Peyer's patch (tissue), 4 donors: ENCODE measurements at regions not wholly inside any gene's neighbourhood (a gene's known extent, or its start where the extent isn't known, plus 50 kb on each side); places are given as distances from the start of the nearest gene placed in this dataset.
"Not testable (repeated sequence)": the region's sequence is repeated elsewhere in the genome, so short reads cannot be mapped to it uniquely, and the experiment has no call there.

Experiments used
- DNase-seq, 3 donors: peaks; one replicate each; pipeline ENCODE4 v3.0.0-alpha.2; 2017 to 2019
- H3K27ac ChIP-seq, 4 donors: fragments of 200-600 bp; sonication (generic); one replicate each; pipeline ENCODE4 v1.5.1; 2016 to 2019
- H3K27me3 ChIP-seq, 2 donors: fragments of 200-600 bp; sonication (generic); one replicate each; pipeline ENCODE4 v1.5.1; 2019
- H3K36me3 ChIP-seq, 3 donors: fragments of 200-600 bp; sonication (generic); one replicate each; pipeline ENCODE4 v1.5.1; 2016 to 2019
- H3K4me1 ChIP-seq, 4 donors: fragments of 200-600 bp; sonication (generic); one replicate each; pipeline ENCODE4 v1.5.1; 2016 to 2019
- H3K4me3 ChIP-seq, 4 donors: fragments of 200-600 bp; sonication (generic); 1 replicate in 3 of 4; 2 replicates in 1 of 4; pipeline ENCODE4 v1.5.1; 2016 to 2019; ENCODE audit warnings: mild to moderate bottlenecking in 1 of 4
- H3K9me3 ChIP-seq, 4 donors: fragments of 200-600 bp; sonication (generic); one replicate each; pipeline ENCODE4 v1.5.1; 2016 to 2019; ENCODE audit warnings: mild to moderate bottlenecking in 1 of 4
- POLR2A ChIP-seq, 2 donors: fragments of 450-650 bp; IDR thresholded peaks; one replicate each; pipeline ENCODE4 v1.5.1; 2017; ENCODE audit warnings: antibody characterized with exemption in 2 of 2, mild to moderate bottlenecking in 2 of 2, moderate library complexity in 2 of 2
- TF ChIP-seq, protein P1 (sequence below), 6 experiments: fragments of 450-650 bp in 4 of 6; fragments of 200-600 bp in 2 of 6; sonication (generic) in 1 of 6; IDR thresholded peaks; one replicate each; pipeline ENCODE4 v1.5.1; 2017 to 2019; ENCODE audit warnings: antibody characterized with exemption in 6 of 6, mild to moderate bottlenecking in 3 of 6, moderate library complexity in 1 of 6

GRCh38 chr6:99148111-99148510 is 200.4 kb upstream of the FBXL4 start:
- Histone ChIP-seq H3K4me3 (no peak overlapping the region), H3K27ac (no peak overlapping the region), H3K36me3 (no peaks in the 10 kb centered on the region), H3K4me1 (no peaks in the 10 kb centered on the region), H3K27me3 (no peaks in the 10 kb centered on the region), H3K9me3 (no peaks in the 10 kb centered on the region)
- TF ChIP-seq, protein P1, sequence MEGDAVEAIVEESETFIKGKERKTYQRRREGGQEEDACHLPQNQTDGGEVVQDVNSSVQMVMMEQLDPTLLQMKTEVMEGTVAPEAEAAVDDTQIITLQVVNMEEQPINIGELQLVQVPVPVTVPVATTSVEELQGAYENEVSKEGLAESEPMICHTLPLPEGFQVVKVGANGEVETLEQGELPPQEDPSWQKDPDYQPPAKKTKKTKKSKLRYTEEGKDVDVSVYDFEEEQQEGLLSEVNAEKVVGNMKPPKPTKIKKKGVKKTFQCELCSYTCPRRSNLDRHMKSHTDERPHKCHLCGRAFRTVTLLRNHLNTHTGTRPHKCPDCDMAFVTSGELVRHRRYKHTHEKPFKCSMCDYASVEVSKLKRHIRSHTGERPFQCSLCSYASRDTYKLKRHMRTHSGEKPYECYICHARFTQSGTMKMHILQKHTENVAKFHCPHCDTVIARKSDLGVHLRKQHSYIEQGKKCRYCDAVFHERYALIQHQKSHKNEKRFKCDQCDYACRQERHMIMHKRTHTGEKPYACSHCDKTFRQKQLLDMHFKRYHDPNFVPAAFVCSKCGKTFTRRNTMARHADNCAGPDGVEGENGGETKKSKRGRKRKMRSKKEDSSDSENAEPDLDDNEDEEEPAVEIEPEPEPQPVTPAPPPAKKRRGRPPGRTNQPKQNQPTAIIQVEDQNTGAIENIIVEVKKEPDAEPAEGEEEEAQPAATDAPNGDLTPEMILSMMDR (IDR thresholded peaks at IDR 0.05) = no peak
- no peak for TF ChIP-seq POLR2A (IDR thresholded peaks at IDR 0.05)
- DNase-seq = no peak

DNA sequence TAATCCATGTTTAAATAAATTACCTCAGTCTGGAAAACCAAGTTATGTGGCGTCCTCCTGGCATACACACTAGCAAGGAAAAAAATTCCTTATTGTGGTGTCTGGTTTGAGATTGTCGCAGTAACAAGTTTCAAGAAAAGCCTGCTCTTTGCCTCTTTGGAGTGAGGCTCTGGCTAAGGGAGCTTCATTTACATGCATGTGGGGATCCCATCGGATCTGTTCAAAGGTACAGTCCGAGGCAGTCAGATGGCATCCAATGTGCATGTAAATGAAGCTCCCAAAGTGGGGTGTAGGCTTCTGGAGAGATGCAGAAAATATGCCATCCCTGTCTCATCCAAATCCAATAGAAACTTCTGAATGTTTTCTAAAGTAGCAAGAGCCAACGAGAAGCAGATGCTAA is 199.5 kb upstream of the FBXL4 start:
- no peak overlapping the region for H3K4me3 ChIP-seq
- TF ChIP-seq, protein P1 (IDR thresholded peaks at IDR 0.05) = no peak
- TF ChIP-seq POLR2A (IDR thresholded peaks at IDR 0.05) = no peak
- H3K27ac ChIP-seq = no peak overlapping the region
- H3K27me3 ChIP-seq = no peaks in the 10 kb centered on the region
- no peaks in the 10 kb centered on the region for H3K4me1 ChIP-seq
- no peak for DNase-seq
- no peaks in the 10 kb centered on the region for H3K36me3 ChIP-seq
- no peaks in the 10 kb centered on the region for H3K9me3 ChIP-seq

- Histone ChIP-seq H3K4me1 (no peaks in the 10 kb centered on the region), H3K36me3 (no peaks in the 10 kb centered on the region), H3K27ac (no peak overlapping the region), H3K9me3 (no peaks in the 10 kb centered on the region), H3K27me3 (no peaks in the 10 kb centered on the region), H3K4me3 (no peak overlapping the region)
- no peak for DNase-seq
- TF ChIP-seq, protein P1 (IDR thresholded peaks at IDR 0.05) = no peak
- no peak for TF ChIP-seq POLR2A (IDR thresholded peaks at IDR 0.05)
Observed at GRCh38 chr6:99146711-99147110, 199.0 kb upstream of the FBXL4 start.

DNA sequence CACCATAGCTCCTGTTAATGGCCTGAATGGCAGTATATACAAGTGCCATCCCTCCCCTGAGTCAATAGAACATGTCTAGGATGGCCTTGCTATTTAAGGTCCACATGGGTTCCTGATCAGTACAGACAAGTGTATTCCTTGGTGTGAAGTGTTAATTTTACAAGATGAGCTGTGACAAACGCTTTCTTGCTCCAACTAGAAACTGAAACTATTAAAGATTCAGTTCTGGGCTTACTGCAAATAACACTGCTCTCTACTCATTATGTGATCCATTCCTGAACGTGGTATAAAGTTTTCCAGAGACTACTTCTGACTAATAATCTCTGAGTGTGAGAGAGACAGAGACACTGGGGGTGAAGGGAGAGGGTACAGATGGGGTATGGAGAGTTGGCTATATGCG is 198.0 kb upstream of the FBXL4 start:
- DNase-seq = no peak
- no peak overlapping the region for H3K27ac ChIP-seq
- H3K4me3 ChIP-seq = no peak overlapping the region
- H3K4me1 ChIP-seq = no peaks in the 10 kb centered on the region
- H3K27me3 ChIP-seq = no peaks in the 10 kb centered on the region
- H3K36me3 ChIP-seq = no peaks in the 10 kb centered on the region
- TF ChIP-seq POLR2A (IDR thresholded peaks at IDR 0.05) = no peak
- TF ChIP-seq, protein P1 (IDR thresholded peaks at IDR 0.05) = no peak
- no peaks in the 10 kb centered on the region for H3K9me3 ChIP-seq

- Histone ChIP-seq H3K4me3 (no peak overlapping the region), H3K4me1 (no peaks in the 10 kb centered on the region)
- no peak for DNase-seq
Observed at GRCh38 chr6:99143108-99143861, 195.5 kb upstream of the FBXL4 start.

DNA sequence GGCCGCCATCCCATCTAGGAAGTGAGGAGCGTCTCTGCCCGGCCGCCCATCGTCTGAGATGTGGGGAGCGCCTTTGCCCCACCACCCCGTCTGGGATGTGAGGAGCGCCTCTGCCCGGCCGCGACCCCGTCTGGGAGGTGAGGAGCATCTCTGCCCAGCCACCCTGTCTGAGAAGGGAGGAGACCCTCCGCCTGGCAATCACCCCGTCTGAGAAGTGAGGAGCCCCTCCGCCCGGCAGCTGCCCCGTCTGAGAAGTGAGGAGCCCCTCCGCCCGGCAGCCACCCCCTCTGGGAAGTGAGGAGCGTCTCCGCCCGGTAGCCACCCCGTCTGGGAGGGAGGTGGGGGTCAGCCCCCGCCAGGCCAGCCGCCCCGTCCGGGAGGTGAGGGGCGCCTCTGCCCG is 194.2 kb upstream of the FBXL4 start:
- H3K27me3 ChIP-seq, H3K36me3 ChIP-seq, H3K27ac ChIP-seq, H3K4me1 ChIP-seq, DNase-seq, H3K9me3 ChIP-seq, H3K4me3 ChIP-seq: not testable (repeated sequence)

More at GRCh38 chr6:99143108-99143861, 195.5 kb upstream of the FBXL4 start:
- TF ChIP-seq, protein P1 (IDR thresholded peaks at IDR 0.05) = no peak
- TF ChIP-seq POLR2A (IDR thresholded peaks at IDR 0.05) = no peak
- no peaks in the 10 kb centered on the region for H3K27me3 ChIP-seq
- H3K9me3 ChIP-seq = no peaks in the 10 kb centered on the region
- H3K36me3 ChIP-seq = no peaks in the 10 kb centered on the region
- H3K27ac ChIP-seq = no peak overlapping the region
